Heart right ventricle (tissue), 16 donors: ENCODE measurements at regions not wholly inside any gene's neighbourhood (a gene's known extent, or its start where the extent isn't known, plus 50 kb on each side); places are given as distances from the start of the nearest gene placed in this dataset.

Source experiments
- ATAC-seq, 8 donors: fragments of 200-7000 bp; cut with Tn5 transposase; one replicate each; pipeline ENCODE4 v1.9.1; 2020; ENCODE audit warnings: mild to moderate bottlenecking in 8 of 8, moderate library complexity in 8 of 8, moderate number of reproducible peaks in 1 of 8
- DNase-seq, 2 donors: peaks; one replicate each; pipeline ENCODE4 v3.0.0-alpha.2; 2020
- H3K27ac ChIP-seq, 10 donors: fragments of 200-600 bp; sonication (generic) in 2 of 10; one replicate each; pipeline versions ENCODE4 v1.5.0 to v1.8.0; 2020 to 2022; ENCODE audit warnings: mild to moderate bottlenecking in 3 of 10
- H3K27me3 ChIP-seq, 7 donors: fragments of 200-600 bp; one replicate each; pipeline ENCODE4 v1.8.0; 2021 to 2022; ENCODE audit warnings: mild to moderate bottlenecking in 2 of 7
- H3K36me3 ChIP-seq, 9 donors: fragments of 200-600 bp; sonication (generic) in 1 of 9; one replicate each; pipeline versions ENCODE4 v1.5.0 to v1.8.0; 2020 to 2022; ENCODE audit warnings: mild to moderate bottlenecking in 2 of 9
- H3K4me1 ChIP-seq, 9 donors: fragments of 200-600 bp; sonication (generic) in 1 of 9; one replicate each; pipeline versions ENCODE4 v1.5.0 to v1.8.0; 2020 to 2022; ENCODE audit warnings: mild to moderate bottlenecking in 4 of 9
- H3K4me3 ChIP-seq, 10 donors: fragments of 200-600 bp; sonication (generic) in 2 of 10; one replicate each; pipeline versions ENCODE4 v1.5.0 to v1.8.0; 2020 to 2022; ENCODE audit warnings: mild to moderate bottlenecking in 7 of 10, moderate library complexity in 2 of 10
- H3K9me3 ChIP-seq, 11 donors: fragments of 200-600 bp in 10 of 11; sonication (generic) in 2 of 11; one replicate each; pipeline versions ENCODE4 v1.5.0 to v1.8.0; 2013 to 2022; ENCODE audit warnings: mild to moderate bottlenecking in 2 of 11, control low read depth in 1 of 11, moderate library complexity in 1 of 11
- WGBS, 2 donors: extraction: QIAGEN DNeasy Blood & Tissue Kit; methylation state at CpG; one replicate each; pipeline ENCODE4 v1.1.7; 2013; ENCODE audit warnings: inconsistent platforms in 1 of 2; 5-methylcytosine and 5-hydroxymethylcytosine counted together
- intact Hi-C, 10 donors: fragments of 100-400 bp; cut with DNase I; formaldehyde crosslinking; loops; one replicate each; pipeline versions ENCODE4 v1.11.1 to v1.14.2; 2022
- TF ChIP-seq, protein P1 (sequence below), 9 donors: fragments of 200-600 bp; sonication (generic) in 2 of 9; IDR thresholded peaks; one replicate each; pipeline versions ENCODE4 v1.5.0 to v1.8.0; 2021 to 2022; ENCODE audit warnings: antibody characterized with exemption in 9 of 9, mild to moderate bottlenecking in 5 of 9, moderate library complexity in 1 of 9
- donor health status: Arrhythmogenic right ventricular cardiomyopathy.
- donor health status: ischemic (EF 13 %, LVEDD 7.1; RV severe dilation, severe dysfunction).
- donor health status: healthy with polysubstance abuse.
- donor health status: DM: no; HTN: yes; CAD: no.
- donor health status: DM: no; HTN: no; CAD: no.
- donor health status: ischemic (EF 25% LVEDD 6.9; RV normal size, moderate dysfunction).
- donor health status: ischemic (EF 25% LVEDD 5.7; RV mildly dilated, moderate dysfunction).
- donor health status: healthy.
- donor health status: DM: yes; HTN: yes; CAD: no.
- donor health status: Ischemic cardiomyopathy.
- donor health status: ischemic (EF 35%, LVEDD 5.7; RV mildly dilated, moderate dysfunction).
- donor health status: nonischemic (EF 11% LVEDD 7.7; RV severe dilation, severe dysfunction).
- donor health status: DM: yes; HTN: yes; CAD: no.
- donor health status: PGD.
- donor health status: ischemic (EF 29% LVEDD 5.4; RV normal size, mild dysfunction).
- donor health status: nonischemic (EF 23%, LVEDD 6.1; RV moderate dilation, normal function).

- Histone ChIP-seq H3K27ac (no peak overlapping the region), H3K27me3 (no peaks in the 10 kb centered on the region), H3K9me3 (no peaks in the 10 kb centered on the region), H3K4me1 (peaks cover 0 to 17% (median 5%) of the 10 kb centered on the region in 9 donors), H3K4me3 (no peak overlapping the region), H3K36me3 (no peaks in the 10 kb centered on the region)
- no peak for DNase-seq
- TF ChIP-seq, protein P1, sequence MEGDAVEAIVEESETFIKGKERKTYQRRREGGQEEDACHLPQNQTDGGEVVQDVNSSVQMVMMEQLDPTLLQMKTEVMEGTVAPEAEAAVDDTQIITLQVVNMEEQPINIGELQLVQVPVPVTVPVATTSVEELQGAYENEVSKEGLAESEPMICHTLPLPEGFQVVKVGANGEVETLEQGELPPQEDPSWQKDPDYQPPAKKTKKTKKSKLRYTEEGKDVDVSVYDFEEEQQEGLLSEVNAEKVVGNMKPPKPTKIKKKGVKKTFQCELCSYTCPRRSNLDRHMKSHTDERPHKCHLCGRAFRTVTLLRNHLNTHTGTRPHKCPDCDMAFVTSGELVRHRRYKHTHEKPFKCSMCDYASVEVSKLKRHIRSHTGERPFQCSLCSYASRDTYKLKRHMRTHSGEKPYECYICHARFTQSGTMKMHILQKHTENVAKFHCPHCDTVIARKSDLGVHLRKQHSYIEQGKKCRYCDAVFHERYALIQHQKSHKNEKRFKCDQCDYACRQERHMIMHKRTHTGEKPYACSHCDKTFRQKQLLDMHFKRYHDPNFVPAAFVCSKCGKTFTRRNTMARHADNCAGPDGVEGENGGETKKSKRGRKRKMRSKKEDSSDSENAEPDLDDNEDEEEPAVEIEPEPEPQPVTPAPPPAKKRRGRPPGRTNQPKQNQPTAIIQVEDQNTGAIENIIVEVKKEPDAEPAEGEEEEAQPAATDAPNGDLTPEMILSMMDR (IDR thresholded peaks at IDR 0.05), result no peak
- ATAC-seq, result no peak
- 23 to 26% methylated on average over 3 of the region's 3 CpGs for WGBS, 2 donors
- intact Hi-C loops, result no loop called here
Measured at GRCh38 chr12:48420039-48420775, 52.2 kb upstream of the ANP32D start.

- 44 to 53% methylated on average over 1 of the region's 1 CpG for WGBS, 2 donors
- Histone ChIP-seq H3K4me1 (peaks cover 0 to 17% (median 5%) of the 10 kb centered on the region in 9 donors), H3K36me3 (no peaks in the 10 kb centered on the region), H3K27me3 (no peaks in the 10 kb centered on the region), H3K9me3 (no peaks in the 10 kb centered on the region), H3K27ac (no peak overlapping the region), H3K4me3 (no peak overlapping the region)
- TF ChIP-seq, protein P1 (IDR thresholded peaks at IDR 0.05), result no peak
- no peak for ATAC-seq
- no peak for DNase-seq
- intact Hi-C loops, result no loop called here
Measured at GRCh38 chr12:48422060-48422459, 50.3 kb upstream of the ANP32D start.
